H1 (cell line): ENCODE measurements at regions not wholly inside any gene's neighbourhood (a gene's known extent, or its start where the extent isn't known, plus 50 kb on each side); places are given as distances from the start of the nearest gene placed in this dataset.

ENCODE experiments used
- CTCF ChIA-PET: fragments of 300-600 bp; sonication (Branson Sonifier 250); formaldehyde crosslinking; loops from one replicate; lab custom pipeline; 2021; ENCODE audit not compliant: partially characterized antibody; lab: Charles Lee
- POLR2A ChIA-PET: fragments of 300-600 bp; sonication (Branson Sonifier 250); formaldehyde crosslinking; loops from one replicate; lab custom pipeline; 2021; ENCODE audit warnings: inconsistent platforms; ENCODE audit not compliant: partially characterized antibody; lab: Charles Lee
- DNase-seq, 2 experiments: peaks; one replicate each; pipeline versions ENCODE4 v3.0.0 to v3.0.0-alpha.2; 2010 to 2022; ENCODE audit warnings: low spot score in 2 of 2, low read depth in 1 of 2, mixed read lengths in 1 of 2
- FAIRE-seq: peaks from 2 replicates; lab custom pipeline; 2011; peaks lifted over from hg19 to GRCh38; lab: Jason Lieb, UNC
- H2AFZ ChIP-seq: 2 replicates; pipeline ENCODE4 v1.8.1; 2012; ENCODE audit warnings: low read length, inconsistent platforms
- H2AK5ac ChIP-seq: 2 replicates; pipeline ENCODE4 v1.6.1; 2013; ENCODE audit warnings: low read depth, low read length
- H2BK120ac ChIP-seq: replicated peaks from 2 replicates; pipeline ENCODE3; 2013; ENCODE audit warnings: low read depth, low read length, inconsistent platforms
- H2BK12ac ChIP-seq: 2 replicates; pipeline ENCODE4 v1.6.1; 2013; ENCODE audit warnings: low read depth, low read length
- H2BK15ac ChIP-seq: 2 replicates; pipeline ENCODE4 v1.6.1; 2013; ENCODE audit warnings: low read length
- H2BK20ac ChIP-seq: 2 replicates; pipeline ENCODE4 v1.6.1; 2013; ENCODE audit warnings: low read length
- H2BK5ac ChIP-seq: 2 replicates; pipeline ENCODE4 v1.6.1; 2013; ENCODE audit warnings: low read depth, low read length
- H3K14ac ChIP-seq: 2 replicates; pipeline ENCODE4 v1.6.1; 2013; ENCODE audit warnings: inconsistent platforms; ENCODE audit not compliant: insufficient read length
- H3K18ac ChIP-seq: 2 replicates; pipeline ENCODE4 v1.6.1; 2013; ENCODE audit warnings: low read length; ENCODE audit errors: extremely low read depth
- H3K23ac ChIP-seq: 2 replicates; pipeline ENCODE4 v1.6.1; 2013; ENCODE audit warnings: inconsistent platforms; ENCODE audit not compliant: insufficient read length
- H3K23me2 ChIP-seq: 2 replicates; pipeline ENCODE4 v1.6.1; 2013; ENCODE audit warnings: low read depth, low read length
- H3K27ac ChIP-seq: 2 replicates; pipeline ENCODE4 v1.6.1; 2011; ENCODE audit warnings: low read depth, low read length, inconsistent platforms
- H3K27me3 ChIP-seq, 4 experiments: replicated peaks in 1 of 4; 1 replicate in 1 of 4; 2 replicates in 3 of 4; pipeline versions ENCODE4 v1.6.1 to v1.8.1; 2011 to 2013; ENCODE audit warnings: low read length in 3 of 4, mild to moderate bottlenecking in 3 of 4, inconsistent platforms in 2 of 4, mixed read lengths in 2 of 4, moderate library complexity in 1 of 4; ENCODE audit not compliant: control insufficient read depth in 3 of 4, insufficient read depth in 3 of 4; ENCODE audit errors: extremely low read depth in 1 of 4
- H3K36me3 ChIP-seq, 4 experiments: 2 replicates each; pipeline versions ENCODE4 v1.6.1 to v1.8.1; 2011 to 2013; ENCODE audit warnings: mild to moderate bottlenecking in 4 of 4, low read length in 3 of 4, moderate library complexity in 2 of 4, control low read depth in 1 of 4, inconsistent platforms in 1 of 4; ENCODE audit not compliant: insufficient read depth in 4 of 4, control insufficient read depth in 2 of 4
- H3K4ac ChIP-seq: replicated peaks from 2 replicates; pipeline ENCODE3; 2013; ENCODE audit warnings: low read length, low read depth, mixed read lengths, inconsistent platforms; ENCODE audit not compliant: insufficient read length
- H3K4me1 ChIP-seq, 4 experiments: replicated peaks in 1 of 4; 1 replicate in 1 of 4; 2 replicates in 3 of 4; pipeline versions ENCODE4 v1.6.1 to v1.8.1; 2011 to 2013; ENCODE audit warnings: low read length in 3 of 4, inconsistent platforms in 2 of 4, mixed read lengths in 1 of 4; ENCODE audit not compliant: insufficient read depth in 4 of 4, control insufficient read depth in 3 of 4
- H3K4me2 ChIP-seq, 2 experiments: 2 replicates each; pipeline versions ENCODE4 v1.6.1 to v1.8.1; 2011 to 2013; ENCODE audit warnings: low read depth in 2 of 2, low read length in 2 of 2, control low read depth in 1 of 2, inconsistent platforms in 1 of 2, mild to moderate bottlenecking in 1 of 2; ENCODE audit not compliant: insufficient read depth in 1 of 2
- H3K4me3 ChIP-seq, 4 experiments: fragments of 200-600, 300-600 bp in 1 of 4; sonication (generic), shearing (Covaris generic), sonication (Bioruptor Twin) in 1 of 4; 2 replicates each; pipeline versions ENCODE4 v1.5.1 to v1.8.1; 2011 to 2016; ENCODE audit warnings: low read length in 4 of 4, low read depth in 3 of 4, control low read depth in 2 of 4, inconsistent platforms in 2 of 4, mild to moderate bottlenecking in 2 of 4, mixed read lengths in 1 of 4, moderate library complexity in 1 of 4; ENCODE audit not compliant: insufficient read depth in 2 of 4; ENCODE audit errors: extremely low read depth in 1 of 4
- H3K56ac ChIP-seq: replicated peaks from 2 replicates; pipeline ENCODE3; 2013; ENCODE audit warnings: low read depth, mild to moderate bottlenecking, mixed read lengths, low read length, inconsistent platforms; ENCODE audit not compliant: insufficient read length
- H3K79me1 ChIP-seq: 2 replicates; pipeline ENCODE4 v1.6.1; 2013; ENCODE audit warnings: low read depth, low read length, control low read depth
- H3K79me2 ChIP-seq, 2 experiments: 2 replicates each; pipeline versions ENCODE4 v1.6.1 to v1.8.1; 2012 to 2013; ENCODE audit warnings: low read length in 2 of 2, mild to moderate bottlenecking in 2 of 2, inconsistent platforms in 1 of 2; ENCODE audit not compliant: insufficient read depth in 2 of 2, control insufficient read depth in 1 of 2
- H3K9ac ChIP-seq, 4 experiments: replicated peaks in 1 of 4; 1 replicate in 1 of 4; 2 replicates in 3 of 4; pipeline versions ENCODE4 v1.6.1 to v1.8.1; 2011 to 2013; ENCODE audit warnings: low read depth in 3 of 4, low read length in 3 of 4, control low read depth in 2 of 4, mild to moderate bottlenecking in 2 of 4, moderate library complexity in 2 of 4, inconsistent platforms in 1 of 4; ENCODE audit errors: extremely low read depth in 1 of 4
- H3K9me3 ChIP-seq, 2 experiments: 2 replicates each; pipeline versions ENCODE4 v1.6.1 to v1.8.1; 2012 to 2013; ENCODE audit warnings: mild to moderate bottlenecking in 2 of 2, moderate library complexity in 2 of 2, control low read depth in 1 of 2, inconsistent platforms in 1 of 2, low read depth in 1 of 2, low read length in 1 of 2, mixed read lengths in 1 of 2; ENCODE audit not compliant: insufficient read depth in 2 of 2
- H4K20me1 ChIP-seq, 2 experiments: replicated peaks in 1 of 2; 2 replicates each; pipeline versions ENCODE3 to v1.8.1; 2011 to 2013; ENCODE audit warnings: inconsistent platforms in 2 of 2, low read length in 2 of 2, mild to moderate bottlenecking in 1 of 2; ENCODE audit not compliant: insufficient read depth in 2 of 2, control insufficient read depth in 1 of 2
- H4K5ac ChIP-seq: 2 replicates; pipeline ENCODE4 v1.6.1; 2013; ENCODE audit warnings: low read length, low read depth, mixed read lengths, inconsistent platforms; ENCODE audit not compliant: insufficient read length
- H4K8ac ChIP-seq: 2 replicates; pipeline ENCODE4 v1.8.0; 2013; ENCODE audit warnings: mild to moderate bottlenecking, moderate library complexity, low read length, inconsistent platforms; ENCODE audit not compliant: insufficient read depth; ENCODE audit errors: extremely low read depth
- H4K91ac ChIP-seq: replicated peaks from 2 replicates; pipeline ENCODE3; 2013; ENCODE audit warnings: low read length, mixed read lengths, inconsistent platforms; ENCODE audit not compliant: insufficient read length
- BCL11A ChIP-seq, 2 experiments: IDR thresholded peaks; one replicate each; pipeline ENCODE4 v1.6.1; 2011; ENCODE audit warnings: low read depth in 2 of 2, low read length in 2 of 2, mild to moderate bottlenecking in 2 of 2
- CBX8 ChIP-seq: fragments of 300-800, 300-1000 bp; sonication (generic); IDR thresholded peaks from 2 replicates; pipeline ENCODE4 v1.7.1; 2016; ENCODE audit warnings: low read depth, low read length, borderline replicate concordance
- CHD1 ChIP-seq: IDR thresholded peaks from 2 replicates; pipeline ENCODE4 v1.6.1; 2012; ENCODE audit warnings: low read depth, low read length, improper control_type of control experiment
- EGR1 ChIP-seq: IDR thresholded peaks from 2 replicates; pipeline ENCODE4 v1.6.1; 2011; ENCODE audit warnings: low read depth, low read length, borderline replicate concordance
- FOSL1 ChIP-seq: IDR thresholded peaks from 2 replicates; pipeline ENCODE4 v1.6.1; 2011; ENCODE audit warnings: mild to moderate bottlenecking, low read depth, low read length, moderate library complexity; ENCODE audit not compliant: insufficient read depth
- GTF2F1 ChIP-seq: IDR thresholded peaks from 2 replicates; pipeline ENCODE4 v1.6.1; 2012; ENCODE audit warnings: low read depth, low read length, improper control_type of control experiment, borderline replicate concordance
- HDAC2 ChIP-seq, 2 experiments: fragments of 300-600 bp in 1 of 2; sonication (generic) in 1 of 2; IDR thresholded peaks; 2 replicates each; pipeline ENCODE4 v1.6.1; 2011 to 2012; ENCODE audit warnings: low read depth in 2 of 2, low read length in 2 of 2, mild to moderate bottlenecking in 2 of 2, moderate library complexity in 2 of 2, borderline replicate concordance in 1 of 2, inconsistent platforms in 1 of 2
- MAFK ChIP-seq: IDR thresholded peaks from 2 replicates; pipeline ENCODE4 v1.6.1; 2012; ENCODE audit warnings: low read depth, mild to moderate bottlenecking, improper control_type of control experiment, low read length
- POLR2AphosphoS5 ChIP-seq: IDR thresholded peaks from 2 replicates; pipeline ENCODE4 v1.6.1; 2011; ENCODE audit warnings: low read depth, low read length
- SIN3A ChIP-seq, 2 experiments: IDR thresholded peaks in 1 of 2; conservative IDR thresholded peaks in 1 of 2; 2 replicates each; pipeline ENCODE4 v1.6.1; 2011 to 2012; ENCODE audit warnings: low read length in 2 of 2, improper control_type of control experiment in 1 of 2, low read depth in 1 of 2, mild to moderate bottlenecking in 1 of 2
- ZNF274 ChIP-seq: IDR thresholded peaks from 2 replicates; pipeline ENCODE4 v1.7.0; 2012; ENCODE audit warnings: low read length, borderline replicate concordance; ENCODE audit errors: extremely low read depth
- WGBS, 2 experiments: shearing (Covaris generic) in 1 of 2; methylation state at CpG; one replicate each; pipeline versions ENCODE4 v1.1.6 to v1.1.7; 2013 to 2015; ENCODE audit warnings: low lambda C conversion rate in 2 of 2, mixed read lengths in 2 of 2, inconsistent platforms in 1 of 2, low coverage in 1 of 2, missing lambda C conversion rate in 1 of 2; ENCODE audit not compliant: insufficient replicate concordance in 2 of 2, insufficient coverage in 1 of 2, insufficient read length in 1 of 2; ENCODE audit errors: extremely low coverage in 1 of 2, missing lambda C conversion rate in 1 of 2; 5-methylcytosine and 5-hydroxymethylcytosine counted together
- TF ChIP-seq, protein P1 (sequence below), 3 experiments: IDR thresholded peaks; 1 replicate in 2 of 3; 2 replicates in 1 of 3; pipeline versions ENCODE4 v1.5.1 to v1.6.1; 2011; ENCODE audit warnings: low read length in 3 of 3, mild to moderate bottlenecking in 3 of 3, inconsistent platforms in 2 of 3, low read depth in 1 of 3, moderate library complexity in 1 of 3; ENCODE audit not compliant: insufficient read depth in 1 of 3; ENCODE audit errors: control extremely low read depth in 1 of 3

DNA sequence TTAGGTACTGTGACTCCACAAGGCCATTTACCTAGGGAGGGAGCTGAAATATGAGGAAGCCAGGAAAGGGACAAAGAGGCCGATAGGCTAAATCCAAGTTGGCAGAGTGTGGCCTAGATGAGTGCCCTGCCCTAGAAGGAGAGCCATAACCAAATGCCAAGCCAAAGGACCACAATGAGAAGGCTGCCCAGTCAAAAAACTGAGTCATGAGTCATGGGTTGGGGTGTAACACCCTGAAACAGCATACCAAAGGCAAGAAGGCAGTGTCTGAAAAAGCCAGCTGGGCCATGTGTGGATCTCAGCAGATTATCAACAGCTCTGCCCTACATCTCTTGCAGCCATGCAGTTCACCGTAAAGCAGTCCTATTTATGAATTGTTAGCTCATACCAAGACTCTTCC is 171.7 kb downstream of the PHLDA1 start:
- no peak overlapping the region for H2BK5ac ChIP-seq
- no peak overlapping the region for H3K27ac ChIP-seq
- no peak overlapping the region for H4K91ac ChIP-seq
- DNase-seq (no peak), FAIRE-seq (no peak)
- H3K9ac ChIP-seq, result no peak overlapping the region
- no peak overlapping the region for H2BK20ac ChIP-seq
- no peaks in the 10 kb centered on the region for H3K79me2 ChIP-seq
- H2BK120ac ChIP-seq, result no peak overlapping the region
- no peak overlapping the region for H2BK15ac ChIP-seq
- no peak overlapping the region for H3K4me2 ChIP-seq
- H3K4ac ChIP-seq, result no peak overlapping the region
- no peak overlapping the region for H3K4me3 ChIP-seq
- H2AFZ ChIP-seq, result no peak overlapping the region
- no peaks in the 10 kb centered on the region for H4K20me1 ChIP-seq
- H4K5ac ChIP-seq, result no peak overlapping the region
- H3K18ac ChIP-seq, result no peak overlapping the region
- no peak overlapping the region for H2AK5ac ChIP-seq
- H3K79me1 ChIP-seq, result no peaks in the 10 kb centered on the region
- H3K14ac ChIP-seq, result no peak overlapping the region
- H3K27me3 ChIP-seq, result no peaks in the 10 kb centered on the region
- H3K56ac ChIP-seq, result no peak overlapping the region
- H4K8ac ChIP-seq, result no peak overlapping the region; the same call in 1 of the 2 replicates
- H3K36me3 ChIP-seq, result no peaks in the 10 kb centered on the region
- H3K9me3 ChIP-seq, result no peaks in the 10 kb centered on the region
- no peak overlapping the region for H3K23ac ChIP-seq
- no peak for TF ChIP-seq GTF2F1
- TF ChIP-seq MAFK, result no peak
- TF ChIP-seq, protein P1, sequence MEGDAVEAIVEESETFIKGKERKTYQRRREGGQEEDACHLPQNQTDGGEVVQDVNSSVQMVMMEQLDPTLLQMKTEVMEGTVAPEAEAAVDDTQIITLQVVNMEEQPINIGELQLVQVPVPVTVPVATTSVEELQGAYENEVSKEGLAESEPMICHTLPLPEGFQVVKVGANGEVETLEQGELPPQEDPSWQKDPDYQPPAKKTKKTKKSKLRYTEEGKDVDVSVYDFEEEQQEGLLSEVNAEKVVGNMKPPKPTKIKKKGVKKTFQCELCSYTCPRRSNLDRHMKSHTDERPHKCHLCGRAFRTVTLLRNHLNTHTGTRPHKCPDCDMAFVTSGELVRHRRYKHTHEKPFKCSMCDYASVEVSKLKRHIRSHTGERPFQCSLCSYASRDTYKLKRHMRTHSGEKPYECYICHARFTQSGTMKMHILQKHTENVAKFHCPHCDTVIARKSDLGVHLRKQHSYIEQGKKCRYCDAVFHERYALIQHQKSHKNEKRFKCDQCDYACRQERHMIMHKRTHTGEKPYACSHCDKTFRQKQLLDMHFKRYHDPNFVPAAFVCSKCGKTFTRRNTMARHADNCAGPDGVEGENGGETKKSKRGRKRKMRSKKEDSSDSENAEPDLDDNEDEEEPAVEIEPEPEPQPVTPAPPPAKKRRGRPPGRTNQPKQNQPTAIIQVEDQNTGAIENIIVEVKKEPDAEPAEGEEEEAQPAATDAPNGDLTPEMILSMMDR (IDR thresholded peaks at IDR 0.05; ENCODE audit: control extremely low read depth in 1 of 3, insufficient read depth in 1 of 3, low read depth in 1 of 3, low read length in 3 of 3), result no peak
- no peak for TF ChIP-seq ZNF274
- no peak for TF ChIP-seq BCL11A (IDR thresholded peaks at IDR 0.05; ENCODE audit: low read depth in 2 of 2, low read length in 2 of 2)
- no peak for TF ChIP-seq CHD1
- no peak for TF ChIP-seq FOSL1
- no peak for TF ChIP-seq SIN3A (conservative IDR thresholded peaks at IDR 0.05 in 1 of 2, IDR thresholded peaks at IDR 0.05 in 1 of 2; ENCODE audit: low read depth in 1 of 2, low read length in 2 of 2)
- no peak for TF ChIP-seq EGR1
- no peak for TF ChIP-seq CBX8
- TF ChIP-seq HDAC2 (IDR thresholded peaks at IDR 0.05; ENCODE audit: borderline replicate concordance in 1 of 2, low read depth in 2 of 2, low read length in 2 of 2), result no peak
- TF ChIP-seq POLR2AphosphoS5, result no peak
- TF ChIP-seq, all 59 proteins: peak for 0
- H3K23me2 ChIP-seq, result no peaks in the 10 kb centered on the region
- CTCF ChIA-PET, result no interaction called here
- no peaks in the 10 kb centered on the region for H3K4me1 ChIP-seq
- POLR2A ChIA-PET, result no interaction called here
- 50% methylated on average over 2 of the region's 2 CpGs; no CpG with 5 or more reads in 1 of the 2 experiments for WGBS, 2 experiments
- no peak overlapping the region for H2BK12ac ChIP-seq
